ENCODE measurements at regions not wholly inside any gene's neighbourhood (a gene's known extent, or its start where the extent isn't known, plus 50 kb on each side); places are given as distances from the start of the nearest gene placed in this dataset.

DNA sequence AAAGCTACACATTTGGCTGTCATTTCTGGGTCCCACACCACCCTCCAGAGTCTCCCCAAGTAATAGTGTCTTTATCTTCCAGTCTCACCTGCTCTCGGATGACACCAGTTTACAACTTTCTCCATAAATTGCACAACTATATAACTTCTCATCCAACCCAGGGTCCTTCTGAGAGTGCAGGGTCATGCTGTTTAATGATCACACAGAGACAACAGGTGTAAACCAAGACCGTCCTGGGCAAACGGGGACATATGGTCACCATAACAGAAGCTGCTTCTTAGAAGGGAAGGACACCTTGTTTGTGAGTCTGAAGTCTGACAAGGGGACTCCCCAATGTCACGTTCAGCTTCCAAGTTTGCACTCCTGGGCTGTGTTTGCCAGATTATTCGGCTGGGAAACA, 74.3 kb downstream of the MAP1LC3B2 start:
- TF ChIP-seq, protein P1, sequence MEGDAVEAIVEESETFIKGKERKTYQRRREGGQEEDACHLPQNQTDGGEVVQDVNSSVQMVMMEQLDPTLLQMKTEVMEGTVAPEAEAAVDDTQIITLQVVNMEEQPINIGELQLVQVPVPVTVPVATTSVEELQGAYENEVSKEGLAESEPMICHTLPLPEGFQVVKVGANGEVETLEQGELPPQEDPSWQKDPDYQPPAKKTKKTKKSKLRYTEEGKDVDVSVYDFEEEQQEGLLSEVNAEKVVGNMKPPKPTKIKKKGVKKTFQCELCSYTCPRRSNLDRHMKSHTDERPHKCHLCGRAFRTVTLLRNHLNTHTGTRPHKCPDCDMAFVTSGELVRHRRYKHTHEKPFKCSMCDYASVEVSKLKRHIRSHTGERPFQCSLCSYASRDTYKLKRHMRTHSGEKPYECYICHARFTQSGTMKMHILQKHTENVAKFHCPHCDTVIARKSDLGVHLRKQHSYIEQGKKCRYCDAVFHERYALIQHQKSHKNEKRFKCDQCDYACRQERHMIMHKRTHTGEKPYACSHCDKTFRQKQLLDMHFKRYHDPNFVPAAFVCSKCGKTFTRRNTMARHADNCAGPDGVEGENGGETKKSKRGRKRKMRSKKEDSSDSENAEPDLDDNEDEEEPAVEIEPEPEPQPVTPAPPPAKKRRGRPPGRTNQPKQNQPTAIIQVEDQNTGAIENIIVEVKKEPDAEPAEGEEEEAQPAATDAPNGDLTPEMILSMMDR (IDR thresholded peaks at IDR 0.05; ENCODE audit: poor library complexity) = no peak
- TF ChIP-seq EZH2phosphoT487 (IDR thresholded peaks at IDR 0.05; ENCODE audit: low read depth, severe bottlenecking, unreplicated experiment) (no peak), EZH2 (IDR thresholded peaks at IDR 0.05; ENCODE audit: borderline replicate concordance) (no peak)

All from hepatocyte (in vitro differentiated cells).